ENCODE measurements at regions not wholly inside any gene's neighbourhood (a gene's known extent, or its start where the extent isn't known, plus 50 kb on each side); places are given as distances from the start of the nearest gene placed in this dataset.

DNA sequence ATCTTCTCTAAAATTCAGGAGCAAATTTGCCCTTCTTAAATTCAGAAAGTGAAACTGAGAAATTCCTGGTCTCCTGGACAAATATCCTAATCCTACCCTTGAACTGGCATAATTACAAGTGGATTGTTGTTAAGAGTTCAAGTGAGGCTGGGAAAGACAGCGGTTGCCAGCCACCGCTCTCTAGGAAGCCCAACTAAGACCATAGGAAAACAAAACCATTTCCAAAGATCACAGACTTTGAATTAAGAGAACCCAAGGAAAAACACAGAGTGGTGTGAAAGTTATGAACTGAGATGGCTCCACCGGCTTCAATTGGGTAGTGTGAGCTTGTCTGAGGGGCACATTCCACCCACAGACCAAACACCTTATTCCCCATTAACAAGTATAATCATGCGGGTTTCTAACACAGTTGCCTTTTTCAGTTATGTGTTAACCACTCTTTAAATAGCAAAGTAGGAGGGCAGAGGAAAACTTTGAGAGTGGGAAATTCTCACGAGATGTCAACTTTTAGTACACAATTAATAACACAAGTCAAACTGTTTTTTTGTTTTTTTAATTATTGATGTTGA is 1628.8 kb upstream of the SEL1L start:
- H3K27me3 ChIP-seq = no peaks in the 10 kb centered on the region
- no peak overlapping the region for H3K27ac ChIP-seq
- TF ChIP-seq, protein P1, sequence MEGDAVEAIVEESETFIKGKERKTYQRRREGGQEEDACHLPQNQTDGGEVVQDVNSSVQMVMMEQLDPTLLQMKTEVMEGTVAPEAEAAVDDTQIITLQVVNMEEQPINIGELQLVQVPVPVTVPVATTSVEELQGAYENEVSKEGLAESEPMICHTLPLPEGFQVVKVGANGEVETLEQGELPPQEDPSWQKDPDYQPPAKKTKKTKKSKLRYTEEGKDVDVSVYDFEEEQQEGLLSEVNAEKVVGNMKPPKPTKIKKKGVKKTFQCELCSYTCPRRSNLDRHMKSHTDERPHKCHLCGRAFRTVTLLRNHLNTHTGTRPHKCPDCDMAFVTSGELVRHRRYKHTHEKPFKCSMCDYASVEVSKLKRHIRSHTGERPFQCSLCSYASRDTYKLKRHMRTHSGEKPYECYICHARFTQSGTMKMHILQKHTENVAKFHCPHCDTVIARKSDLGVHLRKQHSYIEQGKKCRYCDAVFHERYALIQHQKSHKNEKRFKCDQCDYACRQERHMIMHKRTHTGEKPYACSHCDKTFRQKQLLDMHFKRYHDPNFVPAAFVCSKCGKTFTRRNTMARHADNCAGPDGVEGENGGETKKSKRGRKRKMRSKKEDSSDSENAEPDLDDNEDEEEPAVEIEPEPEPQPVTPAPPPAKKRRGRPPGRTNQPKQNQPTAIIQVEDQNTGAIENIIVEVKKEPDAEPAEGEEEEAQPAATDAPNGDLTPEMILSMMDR (IDR thresholded peaks at IDR 0.05) = no peak
- no peak for TF ChIP-seq POLR2A (IDR thresholded peaks at IDR 0.05)
- TF ChIP-seq POLR2AphosphoS5 (IDR thresholded peaks at IDR 0.05) = no peak
- no peak for TF ChIP-seq EP300 (IDR thresholded peaks at IDR 0.05)
- H3K4me3 ChIP-seq = no peak overlapping the region
- 72 to 82% methylated on average over 5 of the region's 5 CpGs for WGBS, 2 donors
- H3K36me3 ChIP-seq = no peaks in the 10 kb centered on the region
- intact Hi-C loops (cut with DNase I) = no loop called here
- no peak for DNase-seq
- H3K9me3 ChIP-seq = no peaks in the 10 kb centered on the region
- no peaks in the 10 kb centered on the region for H3K4me1 ChIP-seq

DNA sequence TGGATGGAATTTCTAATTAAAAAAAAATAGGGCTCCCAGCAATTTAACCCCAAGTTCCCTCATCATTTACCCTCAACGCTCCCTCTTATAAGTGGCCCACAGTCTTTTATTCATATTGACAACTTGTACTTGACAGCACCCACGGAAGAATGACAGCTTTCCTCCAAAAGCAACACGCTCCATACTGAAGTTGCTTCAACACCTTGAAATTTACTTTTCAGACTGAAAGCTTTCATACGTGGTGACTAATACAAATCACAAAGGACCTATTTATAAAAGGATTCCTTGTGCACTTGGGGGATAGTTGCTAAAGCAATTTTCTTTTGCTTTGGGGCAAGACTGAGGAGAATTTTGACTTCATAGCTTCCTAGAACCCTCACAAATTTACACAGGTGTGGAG is 1629.4 kb upstream of the SEL1L start:
- H3K27me3 ChIP-seq = no peaks in the 10 kb centered on the region
- no peaks in the 10 kb centered on the region for H3K4me1 ChIP-seq
- DNase-seq = no peak
- no peaks in the 10 kb centered on the region for H3K9me3 ChIP-seq
- no peaks in the 10 kb centered on the region for H3K36me3 ChIP-seq
- no peak overlapping the region for H3K27ac ChIP-seq
- intact Hi-C loops (cut with DNase I) = no loop called here
- no peak overlapping the region for H3K4me3 ChIP-seq
- TF ChIP-seq EP300 (IDR thresholded peaks at IDR 0.05) = no peak
- no peak for TF ChIP-seq POLR2A (IDR thresholded peaks at IDR 0.05)
- TF ChIP-seq POLR2AphosphoS5 (IDR thresholded peaks at IDR 0.05) = no peak
- TF ChIP-seq, protein P1 (IDR thresholded peaks at IDR 0.05) = no peak
- WGBS, 2 donors = 82 to 89% methylated on average over 4 of the region's 4 CpGs

DNA sequence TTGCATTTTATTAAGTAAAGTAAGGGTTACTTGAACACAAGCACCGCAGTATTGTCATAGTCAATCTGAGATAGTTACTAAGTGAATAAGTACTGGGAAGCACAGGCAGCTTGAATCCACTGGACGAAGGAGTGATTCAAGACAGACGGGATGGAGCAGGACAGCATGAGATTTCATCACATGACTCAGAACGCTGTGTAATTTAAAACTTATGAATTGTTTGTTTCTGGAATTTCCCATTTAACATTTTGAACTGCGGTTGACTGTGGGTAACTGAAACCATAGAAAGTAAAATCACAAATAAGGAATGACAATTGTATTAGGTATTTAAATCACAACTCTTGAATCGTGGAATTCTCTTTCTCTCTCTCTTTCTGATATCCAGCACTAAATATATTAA is 1630.4 kb upstream of the SEL1L start:
- Histone ChIP-seq H3K4me3 (no peak overlapping the region), H3K27ac (no peak overlapping the region), H3K36me3 (no peaks in the 10 kb centered on the region), H3K27me3 (no peaks in the 10 kb centered on the region), H3K9me3 (no peaks in the 10 kb centered on the region), H3K4me1 (no peaks in the 10 kb centered on the region)
- DNase-seq = no peak
- WGBS, 2 donors = 78 to 79% methylated on average over 6 of the region's 6 CpGs
- TF ChIP-seq, protein P1 (IDR thresholded peaks at IDR 0.05) = no peak
- TF ChIP-seq EP300 (IDR thresholded peaks at IDR 0.05) (no peak), POLR2AphosphoS5 (IDR thresholded peaks at IDR 0.05) (no peak), POLR2A (IDR thresholded peaks at IDR 0.05) (no peak)
- intact Hi-C loops (cut with DNase I) = no loop called here

DNA sequence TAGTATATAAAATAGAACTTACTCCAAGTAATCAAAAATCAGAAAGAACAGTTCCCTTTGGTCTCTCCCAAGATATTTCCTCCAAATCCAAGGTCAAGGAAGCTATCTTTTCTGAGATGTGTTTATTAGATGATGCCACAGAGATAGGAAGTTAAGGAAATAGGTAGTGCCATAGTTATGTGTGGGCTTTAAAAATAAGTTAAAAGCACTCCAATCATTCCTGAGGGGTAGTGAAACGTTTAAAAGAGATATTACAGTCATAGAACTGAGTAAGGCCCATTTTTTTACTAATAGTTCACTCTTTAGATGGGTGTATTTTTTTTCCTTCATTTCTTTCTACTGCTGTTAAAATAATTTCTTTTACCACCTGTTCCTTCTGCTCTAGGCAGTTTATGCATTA is 1630.9 kb upstream of the SEL1L start:
- WGBS, 2 donors = 7 to 43% methylated on average over 1 of the region's 1 CpG
- TF ChIP-seq POLR2AphosphoS5 (IDR thresholded peaks at IDR 0.05) (no peak), EP300 (IDR thresholded peaks at IDR 0.05) (no peak), POLR2A (IDR thresholded peaks at IDR 0.05) (no peak)
- TF ChIP-seq, protein P1 (IDR thresholded peaks at IDR 0.05) = no peak
- intact Hi-C loops (cut with DNase I) = no loop called here

DNA sequence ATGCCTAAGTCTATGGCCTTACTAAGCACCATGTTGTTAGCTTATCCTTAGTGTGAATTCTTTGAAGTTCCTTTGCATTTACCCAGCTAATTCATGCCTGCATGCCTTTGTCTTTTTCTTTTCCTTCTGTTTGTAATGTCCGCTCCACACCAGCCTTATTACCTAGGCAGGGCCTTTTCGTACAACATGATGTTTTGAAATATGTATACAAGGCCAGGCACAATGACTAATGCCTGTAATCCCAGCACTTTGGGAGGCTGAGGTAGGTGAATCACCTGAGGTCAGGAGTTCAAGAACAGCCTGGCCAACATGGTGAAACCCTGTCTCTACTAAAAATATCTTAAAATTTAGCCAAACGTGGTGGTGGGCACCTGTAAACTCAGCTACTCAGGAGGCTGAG is 1636.5 kb upstream of the SEL1L start:
- Histone ChIP-seq H3K27ac (no peak overlapping the region), H3K27me3 (no peaks in the 10 kb centered on the region), H3K9me3 (no peaks in the 10 kb centered on the region), H3K36me3 (no peaks in the 10 kb centered on the region), H3K4me3 (no peak overlapping the region), H3K4me1 (no peaks in the 10 kb centered on the region)
- DNase-seq = no peak
- TF ChIP-seq, protein P1 (IDR thresholded peaks at IDR 0.05) = no peak
- TF ChIP-seq POLR2A (IDR thresholded peaks at IDR 0.05) (no peak), EP300 (IDR thresholded peaks at IDR 0.05) (no peak)
- WGBS, 2 donors = 59 to 77% methylated on average over 3 of the region's 3 CpGs
- intact Hi-C loops (cut with DNase I) = no loop called here

More for the DNA sequence above, 1630.9 kb upstream of the SEL1L start:
- Histone ChIP-seq H3K27me3 (no peaks in the 10 kb centered on the region), H3K36me3 (no peaks in the 10 kb centered on the region), H3K9me3 (no peaks in the 10 kb centered on the region), H3K27ac (no peak overlapping the region), H3K4me3 (no peak overlapping the region), H3K4me1 (no peaks in the 10 kb centered on the region)
- no peak for DNase-seq

All from sigmoid colon (tissue), 6 donors.